HepG2 (cell line): ENCODE measurements at regions not wholly inside any gene's neighbourhood (a gene's known extent, or its start where the extent isn't known, plus 50 kb on each side); places are given as distances from the start of the nearest gene placed in this dataset.

Experiments
- BATF2 ChIP-seq: sonication (generic); formaldehyde crosslinking; IDR thresholded peaks from 2 replicates; pipeline ENCODE4 v1.8.0; 2022; ENCODE audit warnings: mild to moderate bottlenecking, missing genetic modification reagents, moderate library complexity
- CENPBD1 ChIP-seq: sonication (generic); formaldehyde crosslinking; IDR thresholded peaks from 2 replicates; pipeline ENCODE4 v1.8.0; 2022; ENCODE audit warnings: missing genetic modification reagents, low read depth, mild to moderate bottlenecking, borderline replicate concordance
- FOXO1 ChIP-seq: sonication (generic); formaldehyde crosslinking; IDR thresholded peaks from 2 replicates; pipeline ENCODE4 v1.4.0; 2020; ENCODE audit warnings: missing genetic modification reagents
- NFYC ChIP-seq: IDR thresholded peaks from 2 replicates; pipeline ENCODE4 v1.6.1; 2016; ENCODE audit warnings: missing genetic modification reagents, missing compliant biosample characterization
- SMARCC2 ChIP-seq: fragments of 450-650 bp; IDR thresholded peaks from 2 replicates; pipeline ENCODE4 v1.6.1; 2017; ENCODE audit warnings: antibody characterized with exemption, mild to moderate bottlenecking
- SMYD3 ChIP-seq: sonication (generic); formaldehyde crosslinking; IDR thresholded peaks from 2 replicates; pipeline ENCODE4 v1.8.1; 2023; ENCODE audit warnings: mild to moderate bottlenecking, missing genetic modification reagents
- SOX6 ChIP-seq, 2 experiments: fragments of 450-650 bp in 1 of 2; sonication (generic) in 1 of 2; formaldehyde crosslinking in 1 of 2; IDR thresholded peaks; 2 replicates each; pipeline versions ENCODE4 v1.4.0 to v1.6.1; 2017 to 2020; ENCODE audit warnings: antibody characterized with exemption in 1 of 2, mild to moderate bottlenecking in 1 of 2, missing genetic modification reagents in 1 of 2
- TRIM24 ChIP-seq: sonication (generic); formaldehyde crosslinking; IDR thresholded peaks from 2 replicates; pipeline ENCODE4 v1.8.0; 2022; ENCODE audit warnings: mild to moderate bottlenecking, missing genetic modification reagents
- TSC22D2 ChIP-seq: sonication (generic); formaldehyde crosslinking; IDR thresholded peaks from 2 replicates; pipeline ENCODE4 v1.5.1; 2020; ENCODE audit warnings: missing genetic modification reagents, mild to moderate bottlenecking, borderline replicate concordance
- ZEB1 ChIP-seq: IDR thresholded peaks from 2 replicates; pipeline ENCODE4 v1.6.1; 2012; ENCODE audit warnings: mild to moderate bottlenecking, low read depth, inconsistent platforms; ENCODE audit not compliant: insufficient replicate concordance
- ZNF12 ChIP-seq: sonication (generic); formaldehyde crosslinking; IDR thresholded peaks from 2 replicates; pipeline ENCODE4 v1.5.0; 2020; ENCODE audit warnings: missing genetic modification reagents
- ZNF138 ChIP-seq: sonication (generic); formaldehyde crosslinking; IDR thresholded peaks from 2 replicates; pipeline ENCODE4 v1.5.0; 2020; ENCODE audit warnings: mild to moderate bottlenecking, low read depth, missing genetic modification reagents
- ZNF543 ChIP-seq: sonication (generic); formaldehyde crosslinking; IDR thresholded peaks from 2 replicates; pipeline ENCODE4 v1.4.0; 2020; ENCODE audit warnings: mild to moderate bottlenecking, missing genetic modification reagents
- TF ChIP-seq, protein P1 (sequence below): sonication (generic); formaldehyde crosslinking; IDR thresholded peaks from 2 replicates; pipeline ENCODE4 v1.8.1; 2022; ENCODE audit warnings: mild to moderate bottlenecking, missing genetic modification reagents
- TF ChIP-seq, protein P2 (sequence below), 2 experiments: fragments of 450-650 bp in 1 of 2; sonication (generic) in 1 of 2; formaldehyde crosslinking in 1 of 2; IDR thresholded peaks; 2 replicates each; pipeline versions ENCODE4 v1.6.1 to v1.8.0; 2016 to 2022; ENCODE audit warnings: antibody characterized with exemption in 1 of 2, mild to moderate bottlenecking in 1 of 2, missing genetic modification reagents in 1 of 2

DNA sequence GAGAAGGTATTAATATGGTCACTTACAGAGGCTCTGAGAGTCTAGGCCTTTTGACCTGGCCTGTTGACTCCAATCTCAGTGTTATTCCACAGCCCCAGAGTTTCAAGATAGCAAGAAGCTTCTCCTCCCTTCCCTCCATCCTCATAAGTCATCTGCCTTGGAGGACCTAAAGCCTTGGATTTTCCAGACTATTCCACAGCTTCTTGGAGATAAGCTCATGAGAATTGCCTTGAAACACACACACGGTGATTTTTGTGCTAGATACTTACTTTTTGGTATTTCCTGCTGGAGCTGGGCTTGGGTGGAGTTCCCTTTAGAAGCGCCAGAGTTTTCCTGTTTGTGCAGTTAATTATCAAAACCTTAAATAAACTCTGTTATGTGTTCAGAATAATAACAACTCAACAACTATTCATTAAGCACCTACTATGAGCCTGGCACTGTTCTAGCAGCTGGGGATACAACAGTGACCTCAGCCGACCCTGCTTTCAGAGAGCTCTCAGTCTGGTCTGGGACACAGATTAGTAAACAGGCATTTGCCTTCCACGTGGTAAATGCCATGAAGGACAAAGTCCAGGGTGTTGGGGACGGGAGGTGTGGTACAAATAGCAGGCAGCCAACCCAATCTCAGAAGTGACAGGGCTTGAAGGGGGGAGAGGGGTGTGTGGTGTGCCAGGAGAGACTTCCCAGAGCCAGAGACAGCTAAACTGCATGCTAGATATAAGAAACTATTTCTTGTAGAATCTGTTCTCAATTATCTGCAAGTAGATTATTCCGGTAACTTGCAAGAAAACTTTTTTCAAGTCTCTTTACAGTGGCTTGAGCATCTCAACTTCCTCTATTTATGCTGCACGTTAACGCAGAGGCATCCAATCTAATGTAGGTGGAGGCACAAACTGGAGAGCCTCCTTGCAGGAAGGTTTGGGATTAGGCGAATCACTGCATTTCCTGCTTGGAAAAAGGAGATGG, 55.9 kb upstream of the KLF9 start (continued):
- TF ChIP-seq, protein P1, sequence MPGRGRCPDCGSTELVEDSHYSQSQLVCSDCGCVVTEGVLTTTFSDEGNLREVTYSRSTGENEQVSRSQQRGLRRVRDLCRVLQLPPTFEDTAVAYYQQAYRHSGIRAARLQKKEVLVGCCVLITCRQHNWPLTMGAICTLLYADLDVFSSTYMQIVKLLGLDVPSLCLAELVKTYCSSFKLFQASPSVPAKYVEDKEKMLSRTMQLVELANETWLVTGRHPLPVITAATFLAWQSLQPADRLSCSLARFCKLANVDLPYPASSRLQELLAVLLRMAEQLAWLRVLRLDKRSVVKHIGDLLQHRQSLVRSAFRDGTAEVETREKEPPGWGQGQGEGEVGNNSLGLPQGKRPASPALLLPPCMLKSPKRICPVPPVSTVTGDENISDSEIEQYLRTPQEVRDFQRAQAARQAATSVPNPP (CRISPR knock-in tag): no peak
- TF ChIP-seq SMARCC2: no peak
- TF ChIP-seq TRIM24 (CRISPR knock-in tag): peak; percentile 69
- no peak for TF ChIP-seq ZEB1
- no peak for TF ChIP-seq BATF2 (CRISPR knock-in tag)
- no peak for TF ChIP-seq ZNF138 (CRISPR knock-in tag)
- no peak for TF ChIP-seq SOX6 (IDR thresholded peaks at IDR 0.05)
- peak; percentile 86 for TF ChIP-seq SOX6 (CRISPR knock-in tag; IDR thresholded peaks at IDR 0.05)
- peak; percentile 28; the same call in 1 of the 2 replicates for TF ChIP-seq NFYC
- TF ChIP-seq TSC22D2: peak; percentile 80
- no peak for TF ChIP-seq ZNF543 (CRISPR knock-in tag)
- TF ChIP-seq, protein P2, sequence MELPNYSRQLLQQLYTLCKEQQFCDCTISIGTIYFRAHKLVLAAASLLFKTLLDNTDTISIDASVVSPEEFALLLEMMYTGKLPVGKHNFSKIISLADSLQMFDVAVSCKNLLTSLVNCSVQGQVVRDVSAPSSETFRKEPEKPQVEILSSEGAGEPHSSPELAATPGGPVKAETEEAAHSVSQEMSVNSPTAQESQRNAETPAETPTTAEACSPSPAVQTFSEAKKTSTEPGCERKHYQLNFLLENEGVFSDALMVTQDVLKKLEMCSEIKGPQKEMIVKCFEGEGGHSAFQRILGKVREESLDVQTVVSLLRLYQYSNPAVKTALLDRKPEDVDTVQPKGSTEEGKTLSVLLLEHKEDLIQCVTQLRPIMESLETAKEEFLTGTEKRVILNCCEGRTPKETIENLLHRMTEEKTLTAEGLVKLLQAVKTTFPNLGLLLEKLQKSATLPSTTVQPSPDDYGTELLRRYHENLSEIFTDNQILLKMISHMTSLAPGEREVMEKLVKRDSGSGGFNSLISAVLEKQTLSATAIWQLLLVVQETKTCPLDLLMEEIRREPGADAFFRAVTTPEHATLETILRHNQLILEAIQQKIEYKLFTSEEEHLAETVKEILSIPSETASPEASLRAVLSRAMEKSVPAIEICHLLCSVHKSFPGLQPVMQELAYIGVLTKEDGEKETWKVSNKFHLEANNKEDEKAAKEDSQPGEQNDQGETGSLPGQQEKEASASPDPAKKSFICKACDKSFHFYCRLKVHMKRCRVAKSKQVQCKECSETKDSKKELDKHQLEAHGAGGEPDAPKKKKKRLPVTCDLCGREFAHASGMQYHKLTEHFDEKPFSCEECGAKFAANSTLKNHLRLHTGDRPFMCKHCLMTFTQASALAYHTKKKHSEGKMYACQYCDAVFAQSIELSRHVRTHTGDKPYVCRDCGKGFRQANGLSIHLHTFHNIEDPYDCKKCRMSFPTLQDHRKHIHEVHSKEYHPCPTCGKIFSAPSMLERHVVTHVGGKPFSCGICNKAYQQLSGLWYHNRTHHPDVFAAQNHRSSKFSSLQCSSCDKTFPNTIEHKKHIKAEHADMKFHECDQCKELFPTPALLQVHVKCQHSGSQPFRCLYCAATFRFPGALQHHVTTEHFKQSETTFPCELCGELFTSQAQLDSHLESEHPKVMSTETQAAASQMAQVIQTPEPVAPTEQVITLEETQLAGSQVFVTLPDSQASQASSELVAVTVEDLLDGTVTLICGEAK (IDR thresholded peaks at IDR 0.05): no peak
- TF ChIP-seq, protein P2 (CRISPR knock-in tag; IDR thresholded peaks at IDR 0.05): no peak
- TF ChIP-seq FOXO1 (CRISPR knock-in tag): peak; percentile 98
- TF ChIP-seq ZNF12 (CRISPR knock-in tag): no peak; the same call in 1 of the 2 replicates
- no peak for TF ChIP-seq CENPBD1 (CRISPR knock-in tag)
- TF ChIP-seq SMYD3 (CRISPR knock-in tag): no peak; the same call in 1 of the 2 replicates
